AG04450 (cell line): ENCODE measurements at regions not wholly inside any gene's neighbourhood (a gene's known extent, or its start where the extent isn't known, plus 50 kb on each side); places are given as distances from the start of the nearest gene placed in this dataset.
"Not testable (repeated sequence)": the region's sequence is repeated elsewhere in the genome, so short reads cannot be mapped to it uniquely, and the experiment has no call there.

Experiments
- CTCF ChIA-PET: fragments of 300-600, 350-600 bp; formaldehyde crosslinking; extraction: SDS; loops from one replicate; lab custom pipeline; 2022; ENCODE audit warnings: antibody characterized with exemption, inconsistent platforms; lab: Charles Lee
- POLR2A ChIA-PET: fragments of 350-600 bp; formaldehyde crosslinking; extraction: SDS; loops from one replicate; lab custom pipeline; 2021; ENCODE audit warnings: antibody characterized with exemption, inconsistent platforms; lab: Yijun Ruan, JAX
- DNase-seq: peaks from one replicate; pipeline ENCODE4 v3.0.0-alpha.2; 2011; ENCODE audit warnings: low read depth, low spot score
- H3K27ac ChIP-seq: one replicate; pipeline ENCODE4 v1.5.1; 2012; ENCODE audit warnings: low read depth, low read length, control low read depth
- H3K27me3 ChIP-seq: one replicate; pipeline ENCODE4 v1.6.0; 2012; ENCODE audit warnings: low read length; ENCODE audit not compliant: control insufficient read depth, insufficient read depth
- H3K4me3 ChIP-seq: 2 replicates; pipeline ENCODE4 v1.5.1; 2011; ENCODE audit warnings: mild to moderate bottlenecking, low read depth, low read length, control low read depth
- H3K9me3 ChIP-seq: 2 replicates; pipeline ENCODE4 v1.5.1; 2012; ENCODE audit warnings: low read length; ENCODE audit not compliant: control insufficient read depth, insufficient read depth
- TF ChIP-seq, protein P1 (sequence below): IDR thresholded peaks from 2 replicates; pipeline ENCODE4 v1.5.1; 2011; ENCODE audit warnings: low read depth, low read length, control low read depth, inconsistent platforms

DNA sequence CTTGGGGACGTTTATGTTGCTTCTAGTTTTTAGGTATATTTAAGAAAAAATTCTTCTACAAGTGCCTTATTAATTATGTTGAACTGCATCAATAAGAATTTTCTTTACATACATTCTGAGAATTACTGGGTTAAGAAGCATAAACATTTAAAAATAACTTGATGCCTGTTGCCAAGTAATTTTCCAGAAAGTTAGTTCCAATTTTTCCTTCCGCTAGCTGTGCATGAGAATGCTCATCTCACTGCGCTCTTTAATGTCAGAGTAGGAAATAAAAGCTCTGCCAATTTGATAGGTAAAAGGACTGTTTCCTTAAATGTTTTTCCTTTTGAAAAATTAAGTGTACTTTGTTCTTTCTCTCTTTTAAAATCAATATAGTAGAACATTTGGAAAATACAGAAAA, 113.1 kb upstream of the ZBED5 start:
- H3K4me3 ChIP-seq, result no peak overlapping the region
- H3K27ac ChIP-seq, result no peak overlapping the region
- POLR2A ChIA-PET, result no interaction called here
- peaks cover 13% of the 10 kb centered on the region for H3K27me3 ChIP-seq
- DNase-seq, result no peak
- CTCF ChIA-PET, result no interaction called here
- TF ChIP-seq, protein P1, sequence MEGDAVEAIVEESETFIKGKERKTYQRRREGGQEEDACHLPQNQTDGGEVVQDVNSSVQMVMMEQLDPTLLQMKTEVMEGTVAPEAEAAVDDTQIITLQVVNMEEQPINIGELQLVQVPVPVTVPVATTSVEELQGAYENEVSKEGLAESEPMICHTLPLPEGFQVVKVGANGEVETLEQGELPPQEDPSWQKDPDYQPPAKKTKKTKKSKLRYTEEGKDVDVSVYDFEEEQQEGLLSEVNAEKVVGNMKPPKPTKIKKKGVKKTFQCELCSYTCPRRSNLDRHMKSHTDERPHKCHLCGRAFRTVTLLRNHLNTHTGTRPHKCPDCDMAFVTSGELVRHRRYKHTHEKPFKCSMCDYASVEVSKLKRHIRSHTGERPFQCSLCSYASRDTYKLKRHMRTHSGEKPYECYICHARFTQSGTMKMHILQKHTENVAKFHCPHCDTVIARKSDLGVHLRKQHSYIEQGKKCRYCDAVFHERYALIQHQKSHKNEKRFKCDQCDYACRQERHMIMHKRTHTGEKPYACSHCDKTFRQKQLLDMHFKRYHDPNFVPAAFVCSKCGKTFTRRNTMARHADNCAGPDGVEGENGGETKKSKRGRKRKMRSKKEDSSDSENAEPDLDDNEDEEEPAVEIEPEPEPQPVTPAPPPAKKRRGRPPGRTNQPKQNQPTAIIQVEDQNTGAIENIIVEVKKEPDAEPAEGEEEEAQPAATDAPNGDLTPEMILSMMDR, result no peak
- no peaks in the 10 kb centered on the region for H3K9me3 ChIP-seq

DNA sequence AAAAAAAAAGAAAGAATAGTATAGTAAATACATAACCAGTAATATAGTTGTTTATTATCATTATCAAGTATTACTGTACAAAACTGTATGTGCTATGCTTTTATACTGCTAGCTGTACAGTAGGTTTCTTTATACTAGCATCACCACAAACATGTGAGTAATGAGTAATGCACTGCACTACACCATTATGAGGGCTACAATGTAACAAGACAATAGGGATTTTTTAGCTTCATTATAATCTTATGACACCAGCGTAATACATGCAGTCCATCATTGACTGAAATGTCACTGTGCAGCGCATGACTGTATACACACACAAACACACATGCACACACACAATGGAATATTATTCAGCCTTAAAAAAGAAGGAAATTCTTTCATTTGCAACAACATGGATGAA, 111.5 kb upstream of the ZBED5 start:
- H3K4me3 ChIP-seq, result no peak overlapping the region
- ChIA-PET POLR2A (interaction anchor here (0.7 kb wide), 1 partner anchor 73 kb away, joined by 11 read pairs; no protein-coding TSS in a partner anchor), CTCF (no interaction called here)
- H3K27me3 ChIP-seq, result peaks cover 10% of the 10 kb centered on the region
- no peak for DNase-seq
- no peak overlapping the region for H3K27ac ChIP-seq
- H3K9me3 ChIP-seq, result no peaks in the 10 kb centered on the region
- TF ChIP-seq, protein P1, result no peak

DNA sequence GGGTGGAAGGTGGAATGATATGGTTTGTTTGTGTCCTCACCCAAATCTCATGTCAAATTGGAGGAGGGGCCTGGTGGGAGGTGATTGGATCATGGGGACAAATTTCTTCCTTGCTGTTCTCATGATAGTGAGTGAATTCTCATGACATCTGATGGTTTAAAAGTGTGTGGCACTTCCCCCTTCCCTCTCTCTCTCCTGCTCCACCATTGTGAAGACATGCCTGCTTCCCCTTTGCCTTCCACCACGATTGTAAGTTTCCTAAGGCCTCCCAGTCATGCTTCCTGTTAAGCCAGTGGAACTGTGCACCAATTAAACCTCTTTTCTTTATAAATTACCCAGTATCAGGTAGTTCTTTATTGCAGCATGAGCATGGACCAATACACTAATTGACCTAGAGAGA, 99.0 kb upstream of the ZBED5 start:
- POLR2A ChIA-PET, H3K4me3 ChIP-seq, DNase-seq, H3K9me3 ChIP-seq, CTCF ChIA-PET, H3K27ac ChIP-seq: not testable (repeated sequence)
- peaks cover 48% of the 10 kb centered on the region for H3K27me3 ChIP-seq

DNA sequence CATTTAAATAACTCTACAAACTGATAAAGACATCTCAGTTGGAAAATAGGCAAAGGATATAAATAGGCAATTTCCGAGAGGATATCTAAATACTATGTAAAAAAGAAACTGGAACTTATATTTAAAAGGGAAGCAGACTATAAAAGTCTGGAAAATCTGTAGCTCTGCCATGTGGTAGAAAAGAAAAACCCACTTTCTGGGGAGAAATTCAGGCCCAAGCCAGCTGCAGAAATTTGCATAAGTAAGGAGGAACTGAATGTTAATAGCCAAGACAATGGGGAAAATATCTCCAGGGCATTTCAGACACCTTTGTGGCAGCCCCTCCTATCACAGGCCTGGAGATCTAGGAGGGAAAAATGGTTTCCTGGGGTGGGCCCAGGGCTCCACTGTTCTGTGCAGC, 97.8 kb upstream of the ZBED5 start:
- Histone ChIP-seq H3K4me3 (no peak overlapping the region), H3K27me3 (peaks cover 52% of the 10 kb centered on the region), H3K27ac (no peak overlapping the region), H3K9me3 (no peaks in the 10 kb centered on the region)
- no peak for DNase-seq
- ChIA-PET POLR2A (no interaction called here), CTCF (no interaction called here)
- TF ChIP-seq, protein P1, result no peak

DNA sequence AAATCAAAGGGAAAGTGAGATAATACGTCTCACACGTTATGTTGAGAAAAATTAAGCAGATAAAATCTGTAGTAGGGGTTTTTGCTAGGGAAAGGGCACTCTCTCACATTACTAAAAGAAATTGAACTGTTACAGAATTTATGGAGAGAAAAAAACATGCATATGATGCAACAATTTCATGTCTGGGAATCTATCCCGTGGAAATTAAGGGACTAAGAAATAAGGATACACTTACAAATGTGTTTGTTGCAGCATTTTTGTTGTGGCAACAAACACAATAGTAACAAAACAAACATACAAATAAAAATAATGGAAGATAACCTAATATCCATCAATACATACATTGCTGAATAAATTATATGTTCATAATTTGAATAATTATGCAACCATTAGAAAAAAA, 96.3 kb upstream of the ZBED5 start:
- ChIA-PET CTCF (interaction anchor here (1.2 kb wide), 1 partner anchor 21 kb away, joined by 3 read pairs; no protein-coding TSS in a partner anchor), POLR2A (no interaction called here)
- TF ChIP-seq, protein P1, result no peak
- Histone ChIP-seq H3K9me3 (no peaks in the 10 kb centered on the region), H3K27me3 (peaks cover 50% of the 10 kb centered on the region), H3K27ac (no peak overlapping the region), H3K4me3 (no peak overlapping the region)
- no peak for DNase-seq

DNA sequence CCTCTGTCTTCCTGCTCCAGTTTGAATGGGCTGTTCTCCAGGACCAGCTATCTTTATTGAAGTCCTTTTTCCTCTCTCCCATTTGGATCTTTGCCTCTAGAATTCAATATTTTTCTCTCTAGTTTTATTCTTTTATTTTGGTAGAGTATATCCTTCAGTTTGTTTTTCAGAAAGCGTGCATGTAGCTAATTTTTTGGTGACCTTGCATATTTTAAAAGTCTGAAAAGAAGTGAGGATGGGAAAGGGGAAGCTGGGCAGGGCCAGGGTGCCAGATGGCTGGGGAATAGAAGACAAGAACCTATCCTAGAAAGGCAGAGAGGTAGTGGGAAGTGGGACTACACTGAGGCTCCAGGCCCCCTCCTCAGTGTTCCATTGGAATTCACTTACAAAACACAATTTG, 95.0 kb upstream of the ZBED5 start:
- TF ChIP-seq, protein P1, result no peak
- CTCF ChIA-PET, result interaction anchor here (1.0 kb wide), 1 partner anchor 19 kb away, joined by 3 read pairs; no protein-coding TSS in a partner anchor

DNA sequence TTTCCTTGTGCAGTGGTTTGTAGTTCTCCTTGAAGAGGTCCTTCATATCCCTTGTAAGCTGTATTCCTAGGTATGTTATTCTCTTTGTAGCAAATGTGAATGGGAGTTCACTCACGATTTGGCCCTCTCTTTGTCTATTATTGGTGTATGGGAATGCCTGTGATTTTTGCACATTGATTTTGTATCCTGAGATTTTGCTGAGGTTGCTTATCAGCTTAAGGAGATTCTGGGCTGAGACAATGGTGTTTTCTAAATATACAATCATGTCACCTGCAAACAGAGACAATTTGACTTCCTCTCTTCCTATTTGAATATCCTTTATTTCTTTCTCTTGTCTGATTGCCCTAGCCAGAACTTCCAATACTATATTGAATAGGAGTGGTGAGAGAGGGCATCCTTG, 90.1 kb upstream of the ZBED5 start:
- DNase-seq, CTCF ChIA-PET, H3K27ac ChIP-seq, POLR2A ChIA-PET, H3K4me3 ChIP-seq, H3K9me3 ChIP-seq: not testable (repeated sequence)
- peaks cover 34% of the 10 kb centered on the region for H3K27me3 ChIP-seq

More for the DNA sequence above, 95.0 kb upstream of the ZBED5 start:
- no peak for DNase-seq
- no peak overlapping the region for H3K27ac ChIP-seq
- H3K4me3 ChIP-seq, result no peak overlapping the region
- no peaks in the 10 kb centered on the region for H3K9me3 ChIP-seq
- POLR2A ChIA-PET, result no interaction called here
- H3K27me3 ChIP-seq, result peaks cover 43% of the 10 kb centered on the region
